ENCODE measurements at regions not wholly inside any gene's neighbourhood (a gene's known extent, or its start where the extent isn't known, plus 50 kb on each side); places are given as distances from the start of the nearest gene placed in this dataset.

GRCh38 chr5:138698713-138699112 is 54.5 kb upstream of the CTNNA1 start:
- H3K9ac ChIP-seq (ENCODE audit: low read length) = no peak overlapping the region
- no peak overlapping the region for H3K4me2 ChIP-seq (ENCODE audit: low read length)
- no peaks in the 10 kb centered on the region for H3K4me1 ChIP-seq (ENCODE audit: low read length)
- no peak overlapping the region for H2AFZ ChIP-seq (ENCODE audit: low read depth, low read length)
- 0 out of 2 replicates have a peak, but pooled peaks cover 3% of the 10 kb centered on the region for H3K27me3 ChIP-seq (ENCODE audit: low read depth, low read length)
- no peaks in the 10 kb centered on the region for H3K36me3 ChIP-seq (replicated peaks; ENCODE audit: low read depth, low read length)
- H3K4me3 ChIP-seq (ENCODE audit: low read length) = no peak overlapping the region
- no peak overlapping the region for H3K27ac ChIP-seq (ENCODE audit: low read length)
- H3K9me3 ChIP-seq (ENCODE audit: insufficient read depth, low read length) = no peaks in the 10 kb centered on the region
- no peaks in the 10 kb centered on the region for H3K79me2 ChIP-seq (ENCODE audit: low read length)
- no peaks in the 10 kb centered on the region for H4K20me1 ChIP-seq (ENCODE audit: insufficient read depth, low read length)
- TF ChIP-seq CTCF (IDR thresholded peaks at IDR 0.05; ENCODE audit: low read depth, low read length) (no peak), EZH2phosphoT487 (IDR thresholded peaks at IDR 0.05; ENCODE audit: low read depth) (no peak)

GRCh38 chr5:138697720-138698360 is 55.4 kb upstream of the CTNNA1 start:
- Histone ChIP-seq H2AFZ (ENCODE audit: low read depth, low read length) (no peak overlapping the region), H3K9me3 (ENCODE audit: insufficient read depth, low read length) (no peaks in the 10 kb centered on the region), H3K36me3 (replicated peaks; ENCODE audit: low read depth, low read length) (no peaks in the 10 kb centered on the region), H3K27ac (ENCODE audit: low read length) (no peak overlapping the region), H3K79me2 (ENCODE audit: low read length) (no peaks in the 10 kb centered on the region), H3K9ac (ENCODE audit: low read length) (no peak overlapping the region), H3K4me2 (ENCODE audit: low read length) (no peak overlapping the region), H3K27me3 (ENCODE audit: low read depth, low read length) (0 out of 2 replicates have a peak, but pooled peaks cover 1% of the 10 kb centered on the region), H4K20me1 (ENCODE audit: insufficient read depth, low read length) (no peaks in the 10 kb centered on the region), H3K4me1 (ENCODE audit: low read length) (no peaks in the 10 kb centered on the region), H3K4me3 (ENCODE audit: low read length) (no peak overlapping the region)
- TF ChIP-seq CTCF (IDR thresholded peaks at IDR 0.05; ENCODE audit: low read depth, low read length) (no peak), EZH2phosphoT487 (IDR thresholded peaks at IDR 0.05; ENCODE audit: low read depth) (no peak)

- Histone ChIP-seq H3K27ac (ENCODE audit: low read length) (no peak overlapping the region), H3K36me3 (replicated peaks; ENCODE audit: low read depth, low read length) (no peaks in the 10 kb centered on the region), H2AFZ (ENCODE audit: low read depth, low read length) (no peak overlapping the region), H3K27me3 (ENCODE audit: low read depth, low read length) (no peaks in the 10 kb centered on the region), H3K4me2 (ENCODE audit: low read length) (no peak overlapping the region), H3K4me1 (ENCODE audit: low read length) (no peaks in the 10 kb centered on the region), H3K4me3 (ENCODE audit: low read length) (no peak overlapping the region), H4K20me1 (ENCODE audit: insufficient read depth, low read length) (no peaks in the 10 kb centered on the region), H3K9me3 (ENCODE audit: insufficient read depth, low read length) (no peaks in the 10 kb centered on the region), H3K79me2 (ENCODE audit: low read length) (no peaks in the 10 kb centered on the region), H3K9ac (ENCODE audit: low read length) (no peak overlapping the region)
- TF ChIP-seq EZH2phosphoT487 (IDR thresholded peaks at IDR 0.05; ENCODE audit: low read depth) = no peak
- no peak for TF ChIP-seq CTCF (IDR thresholded peaks at IDR 0.05; ENCODE audit: low read depth, low read length)
These were observed 56.7 kb upstream of the CTNNA1 start for GRCh38 chr5:138696501-138696900.

GRCh38 chr5:138695781-138696180 is 57.4 kb upstream of the CTNNA1 start:
- no peak for TF ChIP-seq CTCF (IDR thresholded peaks at IDR 0.05; ENCODE audit: low read depth, low read length)
- no peak for TF ChIP-seq EZH2phosphoT487 (IDR thresholded peaks at IDR 0.05; ENCODE audit: low read depth)
- H3K4me1 ChIP-seq (ENCODE audit: low read length) = no peaks in the 10 kb centered on the region
- H4K20me1 ChIP-seq (ENCODE audit: insufficient read depth, low read length) = no peaks in the 10 kb centered on the region
- H3K79me2 ChIP-seq (ENCODE audit: low read length) = no peaks in the 10 kb centered on the region
- no peak overlapping the region for H3K27ac ChIP-seq (ENCODE audit: low read length)
- H3K4me2 ChIP-seq (ENCODE audit: low read length) = no peak overlapping the region
- no peak overlapping the region for H3K9ac ChIP-seq (ENCODE audit: low read length)
- no peak overlapping the region for H2AFZ ChIP-seq (ENCODE audit: low read depth, low read length)
- no peaks in the 10 kb centered on the region for H3K36me3 ChIP-seq (replicated peaks; ENCODE audit: low read depth, low read length)
- no peaks in the 10 kb centered on the region for H3K9me3 ChIP-seq (ENCODE audit: insufficient read depth, low read length)
- no peak overlapping the region for H3K4me3 ChIP-seq (ENCODE audit: low read length)
- H3K27me3 ChIP-seq (ENCODE audit: low read depth, low read length) = no peaks in the 10 kb centered on the region

Measured in OCI-LY3 (cell line).